HepG2 (cell line): ENCODE measurements at regions not wholly inside any gene's neighbourhood (a gene's known extent, or its start where the extent isn't known, plus 50 kb on each side); places are given as distances from the start of the nearest gene placed in this dataset.

Experiments
- CBX1 ChIP-seq: IDR thresholded peaks from one replicate; pipeline ENCODE4 v1.6.1; 2016; ENCODE audit warnings: antibody characterized with exemption, low read depth
- GATAD2A ChIP-seq: IDR thresholded peaks from 2 replicates; pipeline ENCODE4 v1.6.1; 2016
- JUND ChIP-seq: sonication (generic); formaldehyde crosslinking; IDR thresholded peaks from 2 replicates; pipeline ENCODE4 v1.8.0; 2022; ENCODE audit warnings: mild to moderate bottlenecking, missing genetic modification reagents
- SAFB2 ChIP-seq: sonication (generic); formaldehyde crosslinking; IDR thresholded peaks from 2 replicates; pipeline ENCODE4 v1.5.1; 2020; ENCODE audit warnings: missing genetic modification reagents, low read depth, mild to moderate bottlenecking, borderline replicate concordance
- TCF7 ChIP-seq: sonication (generic); IDR thresholded peaks from 2 replicates; pipeline ENCODE4 v1.6.1; 2016; ENCODE audit warnings: antibody characterized with exemption, low read depth
- TEAD3 ChIP-seq: optimal IDR thresholded peaks from 2 replicates; pipeline ENCODE3; 2016; ENCODE audit warnings: borderline replicate concordance
- ZNF619 ChIP-seq: sonication (generic); formaldehyde crosslinking; IDR thresholded peaks from 2 replicates; pipeline ENCODE4 v1.4.0; 2020; ENCODE audit warnings: mild to moderate bottlenecking, missing genetic modification reagents
- TF ChIP-seq, protein P1 (sequence below): sonication (generic); formaldehyde crosslinking; IDR thresholded peaks from 2 replicates; pipeline ENCODE4 v1.4.0; 2020; ENCODE audit warnings: missing genetic modification reagents, borderline replicate concordance
- TF ChIP-seq, protein P2 (sequence below): sonication (generic); formaldehyde crosslinking; IDR thresholded peaks from 2 replicates; pipeline ENCODE4 v1.4.0; 2020; ENCODE audit warnings: missing genetic modification reagents
- TF ChIP-seq, protein P3 (sequence below), 2 experiments: fragments of 450-650 bp in 1 of 2; sonication (generic) in 1 of 2; formaldehyde crosslinking; IDR thresholded peaks; 2 replicates each; pipeline versions ENCODE4 v1.5.0 to v1.8.0; 2020 to 2022; ENCODE audit warnings: mild to moderate bottlenecking in 1 of 2, missing genetic modification reagents in 1 of 2
- TF ChIP-seq, protein P4 (sequence below): sonication (generic); formaldehyde crosslinking; IDR thresholded peaks from 2 replicates; pipeline ENCODE4 v1.5.1; 2020; ENCODE audit warnings: mild to moderate bottlenecking, missing genetic modification reagents, moderate library complexity

DNA sequence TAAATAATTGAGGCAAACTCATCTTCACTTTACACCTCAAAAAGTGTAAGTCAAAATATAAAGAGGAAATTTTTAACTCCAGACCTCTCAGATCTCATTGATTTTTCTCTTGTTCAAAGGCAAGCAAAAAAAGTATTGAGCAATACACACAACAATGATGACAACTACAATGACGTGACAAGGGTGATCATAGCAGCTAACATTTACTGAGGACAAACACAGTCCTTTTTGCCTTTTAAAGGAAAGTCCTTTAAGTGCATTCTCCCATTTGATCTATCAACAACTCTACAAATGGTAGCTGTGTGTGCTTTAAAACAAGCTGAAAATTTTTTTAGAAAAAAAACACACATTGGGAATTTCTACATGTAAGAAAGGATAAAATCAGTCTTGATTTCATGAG is 123.5 kb upstream of the CTAGE1 start (continued):
- TF ChIP-seq SAFB2 (CRISPR knock-in tag) (no peak), TEAD3 (CRISPR knock-in tag) (no peak), CBX1 (no peak), ZNF619 (CRISPR knock-in tag) (no peak), GATAD2A (CRISPR knock-in tag) (peak; percentile 27; the same call in 1 of the 2 replicates), TCF7 (peak; percentile 72), JUND (no peak)
- TF ChIP-seq, protein P1, sequence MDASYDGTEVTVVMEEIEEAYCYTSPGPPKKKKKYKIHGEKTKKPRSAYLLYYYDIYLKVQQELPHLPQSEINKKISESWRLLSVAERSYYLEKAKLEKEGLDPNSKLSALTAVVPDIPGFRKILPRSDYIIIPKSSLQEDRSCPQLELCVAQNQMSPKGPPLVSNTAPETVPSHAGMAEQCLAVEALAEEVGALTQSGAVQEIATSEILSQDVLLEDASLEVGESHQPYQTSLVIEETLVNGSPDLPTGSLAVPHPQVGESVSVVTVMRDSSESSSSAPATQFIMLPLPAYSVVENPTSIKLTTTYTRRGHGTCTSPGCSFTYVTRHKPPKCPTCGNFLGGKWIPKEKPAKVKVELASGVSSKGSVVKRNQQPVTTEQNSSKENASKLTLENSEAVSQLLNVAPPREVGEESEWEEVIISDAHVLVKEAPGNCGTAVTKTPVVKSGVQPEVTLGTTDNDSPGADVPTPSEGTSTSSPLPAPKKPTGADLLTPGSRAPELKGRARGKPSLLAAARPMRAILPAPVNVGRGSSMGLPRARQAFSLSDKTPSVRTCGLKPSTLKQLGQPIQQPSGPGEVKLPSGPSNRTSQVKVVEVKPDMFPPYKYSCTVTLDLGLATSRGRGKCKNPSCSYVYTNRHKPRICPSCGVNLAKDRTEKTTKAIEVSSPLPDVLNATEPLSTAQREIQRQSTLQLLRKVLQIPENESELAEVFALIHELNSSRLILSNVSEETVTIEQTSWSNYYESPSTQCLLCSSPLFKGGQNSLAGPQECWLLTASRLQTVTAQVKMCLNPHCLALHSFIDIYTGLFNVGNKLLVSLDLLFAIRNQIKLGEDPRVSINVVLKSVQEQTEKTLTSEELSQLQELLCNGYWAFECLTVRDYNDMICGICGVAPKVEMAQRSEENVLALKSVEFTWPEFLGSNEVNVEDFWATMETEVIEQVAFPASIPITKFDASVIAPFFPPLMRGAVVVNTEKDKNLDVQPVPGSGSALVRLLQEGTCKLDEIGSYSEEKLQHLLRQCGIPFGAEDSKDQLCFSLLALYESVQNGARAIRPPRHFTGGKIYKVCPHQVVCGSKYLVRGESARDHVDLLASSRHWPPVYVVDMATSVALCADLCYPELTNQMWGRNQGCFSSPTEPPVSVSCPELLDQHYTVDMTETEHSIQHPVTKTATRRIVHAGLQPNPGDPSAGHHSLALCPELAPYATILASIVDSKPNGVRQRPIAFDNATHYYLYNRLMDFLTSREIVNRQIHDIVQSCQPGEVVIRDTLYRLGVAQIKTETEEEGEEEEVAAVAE: no peak
- TF ChIP-seq, protein P2, sequence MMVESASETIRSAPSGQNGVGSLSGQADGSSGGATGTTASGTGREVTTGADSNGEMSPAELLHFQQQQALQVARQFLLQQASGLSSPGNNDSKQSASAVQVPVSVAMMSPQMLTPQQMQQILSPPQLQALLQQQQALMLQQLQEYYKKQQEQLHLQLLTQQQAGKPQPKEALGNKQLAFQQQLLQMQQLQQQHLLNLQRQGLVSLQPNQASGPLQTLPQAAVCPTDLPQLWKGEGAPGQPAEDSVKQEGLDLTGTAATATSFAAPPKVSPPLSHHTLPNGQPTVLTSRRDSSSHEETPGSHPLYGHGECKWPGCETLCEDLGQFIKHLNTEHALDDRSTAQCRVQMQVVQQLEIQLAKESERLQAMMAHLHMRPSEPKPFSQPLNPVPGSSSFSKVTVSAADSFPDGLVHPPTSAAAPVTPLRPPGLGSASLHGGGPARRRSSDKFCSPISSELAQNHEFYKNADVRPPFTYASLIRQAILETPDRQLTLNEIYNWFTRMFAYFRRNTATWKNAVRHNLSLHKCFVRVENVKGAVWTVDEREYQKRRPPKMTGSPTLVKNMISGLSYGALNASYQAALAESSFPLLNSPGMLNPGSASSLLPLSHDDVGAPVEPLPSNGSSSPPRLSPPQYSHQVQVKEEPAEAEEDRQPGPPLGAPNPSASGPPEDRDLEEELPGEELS (CRISPR knock-in tag): no peak
- TF ChIP-seq, protein P3, sequence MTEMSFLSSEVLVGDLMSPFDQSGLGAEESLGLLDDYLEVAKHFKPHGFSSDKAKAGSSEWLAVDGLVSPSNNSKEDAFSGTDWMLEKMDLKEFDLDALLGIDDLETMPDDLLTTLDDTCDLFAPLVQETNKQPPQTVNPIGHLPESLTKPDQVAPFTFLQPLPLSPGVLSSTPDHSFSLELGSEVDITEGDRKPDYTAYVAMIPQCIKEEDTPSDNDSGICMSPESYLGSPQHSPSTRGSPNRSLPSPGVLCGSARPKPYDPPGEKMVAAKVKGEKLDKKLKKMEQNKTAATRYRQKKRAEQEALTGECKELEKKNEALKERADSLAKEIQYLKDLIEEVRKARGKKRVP (CRISPR knock-in tag; IDR thresholded peaks at IDR 0.05): no peak
- TF ChIP-seq, protein P4, sequence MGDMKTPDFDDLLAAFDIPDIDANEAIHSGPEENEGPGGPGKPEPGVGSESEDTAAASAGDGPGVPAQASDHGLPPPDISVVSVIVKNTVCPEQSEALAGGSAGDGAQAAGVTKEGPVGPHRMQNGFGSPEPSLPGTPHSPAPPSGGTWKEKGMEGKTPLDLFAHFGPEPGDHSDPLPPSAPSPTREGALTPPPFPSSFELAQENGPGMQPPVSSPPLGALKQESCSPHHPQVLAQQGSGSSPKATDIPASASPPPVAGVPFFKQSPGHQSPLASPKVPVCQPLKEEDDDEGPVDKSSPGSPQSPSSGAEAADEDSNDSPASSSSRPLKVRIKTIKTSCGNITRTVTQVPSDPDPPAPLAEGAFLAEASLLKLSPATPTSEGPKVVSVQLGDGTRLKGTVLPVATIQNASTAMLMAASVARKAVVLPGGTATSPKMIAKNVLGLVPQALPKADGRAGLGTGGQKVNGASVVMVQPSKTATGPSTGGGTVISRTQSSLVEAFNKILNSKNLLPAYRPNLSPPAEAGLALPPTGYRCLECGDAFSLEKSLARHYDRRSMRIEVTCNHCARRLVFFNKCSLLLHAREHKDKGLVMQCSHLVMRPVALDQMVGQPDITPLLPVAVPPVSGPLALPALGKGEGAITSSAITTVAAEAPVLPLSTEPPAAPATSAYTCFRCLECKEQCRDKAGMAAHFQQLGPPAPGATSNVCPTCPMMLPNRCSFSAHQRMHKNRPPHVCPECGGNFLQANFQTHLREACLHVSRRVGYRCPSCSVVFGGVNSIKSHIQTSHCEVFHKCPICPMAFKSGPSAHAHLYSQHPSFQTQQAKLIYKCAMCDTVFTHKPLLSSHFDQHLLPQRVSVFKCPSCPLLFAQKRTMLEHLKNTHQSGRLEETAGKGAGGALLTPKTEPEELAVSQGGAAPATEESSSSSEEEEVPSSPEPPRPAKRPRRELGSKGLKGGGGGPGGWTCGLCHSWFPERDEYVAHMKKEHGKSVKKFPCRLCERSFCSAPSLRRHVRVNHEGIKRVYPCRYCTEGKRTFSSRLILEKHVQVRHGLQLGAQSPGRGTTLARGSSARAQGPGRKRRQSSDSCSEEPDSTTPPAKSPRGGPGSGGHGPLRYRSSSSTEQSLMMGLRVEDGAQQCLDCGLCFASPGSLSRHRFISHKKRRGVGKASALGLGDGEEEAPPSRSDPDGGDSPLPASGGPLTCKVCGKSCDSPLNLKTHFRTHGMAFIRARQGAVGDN (CRISPR knock-in tag): no peak
